ENCODE measurements at regions not wholly inside any gene's neighbourhood (a gene's known extent, or its start where the extent isn't known, plus 50 kb on each side); places are given as distances from the start of the nearest gene placed in this dataset.

- Histone ChIP-seq H3K27ac (replicated peaks) (no peak overlapping the region), H3K4me3 (replicated peaks; ENCODE audit: insufficient read depth, low read length) (no peak overlapping the region), H3K27me3 (ENCODE audit: insufficient read depth, poor library complexity, severe bottlenecking) (no peaks in the 10 kb centered on the region)
- TF ChIP-seq POLR2AphosphoS5 (IDR thresholded peaks at IDR 0.05; ENCODE audit: low read depth), result no peak
- TF ChIP-seq REST (IDR thresholded peaks at IDR 0.05; ENCODE audit: insufficient replicate concordance, low read depth), result no peak
- TF ChIP-seq CTCF (IDR thresholded peaks at IDR 0.05; ENCODE audit: insufficient read depth, low read length), result no peak
- no peak for TF ChIP-seq SPI1 (IDR thresholded peaks at IDR 0.05; ENCODE audit: borderline replicate concordance, low read depth)
- no peak for TF ChIP-seq GABPA (IDR thresholded peaks at IDR 0.05; ENCODE audit: low read depth)
- DNase-seq (ENCODE audit: low read depth in 1 of 2, low spot score in 1 of 2), result no peak
Observed at GRCh38 chr2:145366341-145366740, 846.4 kb upstream of the ZEB2 start.

- H3K27me3 ChIP-seq (ENCODE audit: insufficient read depth, poor library complexity, severe bottlenecking), result no peaks in the 10 kb centered on the region
- TF ChIP-seq POLR2AphosphoS5 (IDR thresholded peaks at IDR 0.05; ENCODE audit: low read depth), result no peak
- TF ChIP-seq GABPA (IDR thresholded peaks at IDR 0.05; ENCODE audit: low read depth), result no peak
- TF ChIP-seq SPI1 (IDR thresholded peaks at IDR 0.05; ENCODE audit: borderline replicate concordance, low read depth), result no peak
- TF ChIP-seq REST (IDR thresholded peaks at IDR 0.05; ENCODE audit: insufficient replicate concordance, low read depth), result no peak
- TF ChIP-seq CTCF (IDR thresholded peaks at IDR 0.05; ENCODE audit: insufficient read depth, low read length), result no peak
- no peak for DNase-seq (ENCODE audit: low read depth in 1 of 2, low spot score in 1 of 2)
- no peak overlapping the region for H3K4me3 ChIP-seq (replicated peaks; ENCODE audit: insufficient read depth, low read length)
- H3K27ac ChIP-seq (replicated peaks), result no peak overlapping the region
Observed at GRCh38 chr2:145360129-145360790, 840.3 kb upstream of the ZEB2 start.

- no peak overlapping the region for H3K4me3 ChIP-seq (replicated peaks; ENCODE audit: insufficient read depth, low read length)
- TF ChIP-seq GABPA (IDR thresholded peaks at IDR 0.05; ENCODE audit: low read depth) (no peak), SPI1 (IDR thresholded peaks at IDR 0.05; ENCODE audit: borderline replicate concordance, low read depth) (no peak), POLR2AphosphoS5 (IDR thresholded peaks at IDR 0.05; ENCODE audit: low read depth) (no peak), CTCF (IDR thresholded peaks at IDR 0.05; ENCODE audit: insufficient read depth, low read length) (no peak), REST (IDR thresholded peaks at IDR 0.05; ENCODE audit: insufficient replicate concordance, low read depth) (no peak)
- no peak for DNase-seq (ENCODE audit: low read depth in 1 of 2, low spot score in 1 of 2)
- no peak overlapping the region for H3K27ac ChIP-seq (replicated peaks)
- no peaks in the 10 kb centered on the region for H3K27me3 ChIP-seq (ENCODE audit: insufficient read depth, poor library complexity, severe bottlenecking)
Observed at GRCh38 chr2:145359561-145359960, 839.6 kb upstream of the ZEB2 start.

All from HL-60 (cell line).